Activated CD4-positive, alpha-beta T cell treated with anti-CD3 and anti-CD28 coated beads, Interleukin-2, amount 50 U/mL, for 48 hours (primary cell): ENCODE measurements at regions not wholly inside any gene's neighbourhood (a gene's known extent, or its start where the extent isn't known, plus 50 kb on each side); places are given as distances from the start of the nearest gene placed in this dataset.
"Not testable (repeated sequence)": the region's sequence is repeated elsewhere in the genome, so short reads cannot be mapped to it uniquely, and the experiment has no call there.

Experiments
- DNase-seq, 2 experiments: peaks; one replicate each; pipeline ENCODE4 v3.0.0-alpha.2; 2020

DNA sequence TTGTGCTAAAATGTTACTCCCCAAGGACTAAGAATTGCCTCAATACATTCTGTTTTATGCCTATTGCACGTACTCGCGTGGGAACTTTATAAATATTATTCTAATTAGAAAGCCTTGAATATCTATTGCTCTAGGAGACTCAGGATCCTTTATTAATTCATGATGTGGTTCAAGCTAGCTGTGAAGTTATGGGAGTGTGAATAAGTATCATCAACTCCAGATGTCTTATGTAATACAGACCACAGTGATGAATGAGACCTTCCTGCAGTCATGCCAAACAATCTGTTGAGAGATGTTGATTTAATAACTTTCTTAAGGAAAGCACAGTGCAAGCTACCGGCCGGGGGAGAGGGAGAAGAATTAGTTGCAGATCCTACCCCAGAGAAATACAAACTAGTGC is 519.2 kb upstream of the ZP4 start:
- DNase-seq: no peak

DNA sequence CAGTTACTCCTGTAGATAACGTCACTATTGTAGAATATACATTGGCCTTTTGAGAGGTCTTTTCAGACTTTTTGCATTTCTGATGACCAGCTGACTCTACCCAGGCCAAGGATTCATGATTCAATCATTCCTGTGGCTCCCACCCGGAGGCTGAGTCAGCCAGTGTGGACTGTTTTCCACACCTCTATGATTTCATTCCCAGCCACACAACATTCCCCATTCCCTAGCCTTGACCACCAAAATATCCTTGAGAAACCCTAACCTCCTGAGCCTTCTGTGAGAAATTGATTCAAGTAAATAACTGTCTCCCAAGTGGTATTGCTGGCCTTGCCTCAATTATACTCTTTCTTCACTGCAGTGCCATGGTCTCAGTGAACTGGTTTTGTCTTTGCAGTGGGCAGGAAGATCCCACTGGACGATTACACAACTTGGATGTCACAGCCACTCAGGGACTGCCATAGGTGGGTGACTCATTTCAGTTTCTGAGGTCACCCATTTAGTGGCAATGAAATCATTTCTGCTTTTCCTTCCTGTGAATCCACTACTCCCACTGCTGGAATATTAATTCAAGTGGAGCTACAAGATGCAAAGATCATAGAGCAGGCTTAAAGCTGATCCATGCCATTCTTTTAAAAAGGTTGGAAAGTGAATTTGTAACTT is 518.6 kb upstream of the ZP4 start:
- DNase-seq: no peak

DNA sequence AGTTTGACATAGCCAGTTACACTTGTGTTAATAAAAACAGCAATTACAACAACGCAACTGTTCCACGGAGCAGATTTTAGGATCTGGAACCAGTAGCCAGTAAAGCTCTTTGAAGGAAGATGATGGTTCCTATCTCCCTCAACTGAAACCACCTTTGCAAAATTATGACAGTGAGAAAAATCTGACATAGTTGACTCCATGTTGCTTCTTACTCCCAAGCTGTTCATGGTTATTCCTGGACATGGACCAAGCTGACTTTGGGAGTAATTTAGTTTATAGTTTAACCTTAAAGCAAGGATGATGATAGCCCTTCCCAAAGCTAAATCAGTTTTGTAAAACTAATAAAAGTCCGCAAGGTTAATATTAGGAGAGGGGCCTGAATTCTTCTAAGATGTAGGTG is 518.0 kb upstream of the ZP4 start:
- no peak for DNase-seq

DNA sequence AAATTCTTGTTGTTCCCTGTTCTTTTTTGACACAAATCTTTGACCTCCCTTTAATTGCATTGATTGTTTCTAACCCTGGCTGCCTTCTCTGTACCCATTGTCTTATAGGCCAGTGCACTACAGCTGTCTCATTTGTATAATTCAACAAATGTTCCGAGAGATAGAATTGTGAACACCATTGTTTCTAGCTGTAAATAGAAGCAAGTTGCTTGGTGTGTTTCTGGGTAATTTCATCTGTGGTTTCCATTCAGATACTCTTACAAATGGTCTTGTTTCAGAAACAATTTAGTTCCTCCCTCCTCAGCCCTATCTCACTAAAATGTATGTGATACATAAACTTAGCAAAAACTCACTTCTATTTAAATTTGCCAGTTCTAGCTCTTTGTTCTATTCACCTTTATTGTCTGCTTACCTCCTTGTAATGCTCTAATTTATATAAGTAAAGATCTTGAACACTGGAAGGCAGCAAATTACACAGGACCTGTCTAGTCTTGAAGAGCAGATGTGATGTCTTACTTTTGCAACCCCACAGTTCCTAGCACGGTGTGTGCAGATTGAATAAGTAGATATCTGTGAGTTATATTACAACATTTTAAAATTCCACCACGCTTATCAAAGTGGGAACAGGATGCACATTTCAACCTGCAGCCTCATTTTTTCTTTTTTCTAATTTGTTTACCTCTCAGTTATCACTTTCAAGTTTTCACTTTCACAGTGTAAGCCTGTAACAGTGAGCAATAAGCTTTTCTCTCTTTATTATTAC is 515.6 kb upstream of the ZP4 start:
- no peak for DNase-seq

DNA sequence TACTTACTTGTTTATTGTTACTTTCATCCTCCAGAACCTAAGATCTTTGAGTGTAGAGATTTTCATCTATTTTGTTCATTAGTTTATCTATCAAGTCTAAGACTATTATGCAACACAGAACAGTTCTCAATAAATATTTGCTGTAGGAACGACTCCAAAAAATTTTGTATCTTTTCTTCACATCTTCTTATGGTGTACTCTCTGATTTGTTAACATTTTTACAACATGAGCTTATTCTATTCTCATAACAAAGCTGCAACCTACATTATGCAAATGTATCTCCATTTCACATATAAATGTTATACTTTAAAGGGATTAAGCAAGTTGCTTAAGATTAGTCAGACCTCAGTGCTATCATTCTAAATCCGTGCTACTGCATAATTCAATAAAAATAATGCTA is 514.2 kb upstream of the ZP4 start:
- no peak for DNase-seq

- DNase-seq: no peak
Observed at GRCh38 chr1:238404481-238404880, 513.8 kb upstream of the ZP4 start.

GRCh38 chr1:238401144-238401543 is 510.4 kb upstream of the ZP4 start:
- no peak for DNase-seq

- DNase-seq: no peak
Observed at GRCh38 chr1:238399558-238399957, 508.8 kb upstream of the ZP4 start.

DNA sequence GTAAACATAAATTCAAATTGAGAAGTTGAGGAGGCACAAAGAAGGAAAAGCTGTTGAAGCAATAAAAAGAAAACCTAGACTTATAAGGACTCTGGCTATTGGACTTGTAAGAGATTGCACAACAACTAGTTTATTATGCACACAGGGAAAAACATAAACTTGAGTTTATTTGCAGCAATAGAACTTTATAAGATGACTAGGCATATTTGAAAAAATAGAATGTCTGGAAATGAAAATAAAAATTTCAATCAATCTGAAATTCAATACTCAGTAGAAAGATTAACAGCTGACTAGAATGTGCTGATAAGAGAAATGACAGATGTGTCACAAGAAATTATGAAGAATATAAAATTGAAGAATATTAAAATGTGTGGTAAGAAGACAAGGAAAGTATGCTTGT is 505.4 kb upstream of the ZP4 start:
- no peak for DNase-seq

DNA sequence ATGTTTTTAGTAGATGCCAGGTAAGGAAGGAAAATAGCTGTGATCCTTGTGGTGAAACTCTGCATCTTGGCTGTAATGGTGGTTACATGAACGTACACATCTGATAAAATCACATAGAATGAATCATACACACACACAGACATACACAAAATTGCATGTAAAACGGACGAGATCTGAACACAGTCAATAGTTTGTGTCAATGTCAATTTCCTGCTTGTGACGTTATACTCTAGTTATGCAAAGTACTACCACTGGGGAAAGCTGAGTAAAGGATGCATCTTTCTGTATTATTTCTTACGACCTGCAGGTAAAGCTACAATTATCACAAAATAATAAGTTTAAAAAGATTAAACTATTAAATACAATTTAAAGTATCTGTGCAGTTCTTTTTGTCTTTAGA is 493.7 kb upstream of the ZP4 start:
- DNase-seq: no peak

DNA sequence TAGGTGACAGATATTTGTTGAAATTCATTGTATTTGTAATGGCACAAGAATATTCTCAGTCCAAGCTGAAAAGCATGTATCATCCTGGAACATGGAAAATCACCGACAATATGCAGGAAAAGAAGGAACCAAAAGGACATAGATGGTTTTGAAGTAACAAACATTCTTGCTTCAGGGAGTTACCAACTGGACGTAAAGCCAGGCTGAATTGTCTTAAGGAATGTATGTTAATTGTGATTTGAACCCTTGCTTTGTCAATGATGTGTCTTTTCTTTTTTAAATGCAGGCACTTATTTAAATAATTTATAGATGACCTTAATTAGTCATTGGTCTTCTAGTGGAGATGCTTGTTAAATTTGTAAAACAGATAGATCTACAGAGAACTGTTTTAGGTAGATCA is 489.4 kb upstream of the ZP4 start:
- DNase-seq: no peak

GRCh38 chr1:238379446-238379845 is 488.7 kb upstream of the ZP4 start:
- not testable (repeated sequence) for DNase-seq

- DNase-seq: no peak
Observed at GRCh38 chr1:238377280-238377919, 486.7 kb upstream of the ZP4 start.

- DNase-seq: no peak
Observed at GRCh38 chr1:238370599-238370998, 479.9 kb upstream of the ZP4 start.

- DNase-seq: no peak
Observed at GRCh38 chr1:238364214-238364892, 473.6 kb upstream of the ZP4 start.

DNA sequence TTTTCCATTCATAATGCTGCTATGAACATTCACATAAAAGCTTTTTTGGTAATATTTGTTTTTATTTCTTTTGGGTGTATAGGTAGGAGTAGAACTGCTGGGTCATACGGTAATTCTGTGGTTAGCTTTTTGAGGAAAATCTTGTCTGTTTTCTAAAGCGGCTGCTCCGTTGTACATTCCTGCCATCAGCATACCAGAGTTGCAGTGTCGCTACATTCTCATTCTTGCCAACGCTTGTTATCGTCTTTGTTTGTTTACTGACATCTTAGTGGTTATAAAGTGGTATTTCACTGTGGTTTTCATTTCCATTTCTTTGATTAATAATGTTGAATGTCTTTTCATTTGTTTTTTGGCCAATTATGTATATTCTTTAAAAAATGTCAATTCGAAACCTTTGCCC is 469.8 kb upstream of the ZP4 start:
- DNase-seq: no peak

DNA sequence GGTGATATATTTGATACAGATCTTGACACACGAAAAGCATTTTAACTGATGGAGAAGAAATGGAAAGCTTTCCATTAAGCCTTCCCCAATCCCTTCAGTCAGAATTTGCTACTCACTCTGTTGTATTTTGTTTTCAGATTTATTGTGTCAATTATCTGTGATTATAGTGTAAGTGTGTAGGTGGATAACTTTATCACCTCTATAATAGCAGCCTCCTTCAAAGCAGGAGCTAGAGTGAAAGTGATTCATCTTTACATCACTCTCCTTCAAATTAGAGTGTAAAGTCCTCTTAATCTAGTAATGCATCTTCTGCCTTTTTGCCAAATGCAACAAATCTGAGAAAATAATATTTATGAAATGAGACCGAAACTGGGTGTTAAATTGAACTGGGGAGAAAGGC is 459.7 kb upstream of the ZP4 start:
- DNase-seq: no peak

DNA sequence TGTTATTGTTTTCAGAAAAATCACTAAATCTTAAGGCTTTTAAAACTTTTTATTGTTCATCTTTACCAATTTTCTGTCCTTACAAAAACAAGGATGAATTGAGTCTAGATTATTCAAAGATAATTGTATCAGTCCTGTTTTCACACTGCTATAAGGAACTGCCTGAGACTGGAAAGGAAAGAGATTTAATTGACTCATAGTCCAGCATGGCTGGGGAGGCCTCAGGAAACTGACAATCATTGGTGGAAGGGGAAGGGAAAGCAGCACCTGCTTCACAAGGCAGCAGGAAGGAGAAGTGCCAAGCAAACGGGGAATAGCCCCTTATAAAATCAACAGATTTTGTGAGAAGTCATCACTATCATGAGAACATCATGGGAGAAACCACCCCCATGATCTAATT is 455.6 kb upstream of the ZP4 start:
- no peak for DNase-seq

DNA sequence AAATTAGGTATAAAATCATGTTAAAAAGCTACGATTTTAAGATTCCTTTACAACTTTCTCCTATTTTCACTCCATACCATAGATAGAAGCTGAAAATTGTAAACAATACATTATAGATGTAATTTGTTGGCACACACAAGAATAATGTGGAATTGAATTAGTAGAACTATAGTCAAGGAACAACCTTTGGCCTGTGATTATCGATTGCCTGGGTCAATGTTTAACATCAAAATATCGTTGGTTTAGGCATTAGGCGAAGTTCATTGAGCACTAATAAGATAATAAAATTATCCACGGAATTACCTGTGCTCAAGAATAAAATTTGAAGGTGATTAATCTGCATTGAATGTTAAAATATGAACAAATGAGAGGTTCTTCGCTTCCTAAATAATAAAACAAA is 455.1 kb upstream of the ZP4 start:
- no peak for DNase-seq

GRCh38 chr1:238343852-238344251 is 453.1 kb upstream of the ZP4 start:
- DNase-seq: no peak

- no peak for DNase-seq
Observed at GRCh38 chr1:238341395-238341794, 450.7 kb upstream of the ZP4 start.

GRCh38 chr1:238340989-238341388 is 450.3 kb upstream of the ZP4 start:
- DNase-seq: no peak

DNA sequence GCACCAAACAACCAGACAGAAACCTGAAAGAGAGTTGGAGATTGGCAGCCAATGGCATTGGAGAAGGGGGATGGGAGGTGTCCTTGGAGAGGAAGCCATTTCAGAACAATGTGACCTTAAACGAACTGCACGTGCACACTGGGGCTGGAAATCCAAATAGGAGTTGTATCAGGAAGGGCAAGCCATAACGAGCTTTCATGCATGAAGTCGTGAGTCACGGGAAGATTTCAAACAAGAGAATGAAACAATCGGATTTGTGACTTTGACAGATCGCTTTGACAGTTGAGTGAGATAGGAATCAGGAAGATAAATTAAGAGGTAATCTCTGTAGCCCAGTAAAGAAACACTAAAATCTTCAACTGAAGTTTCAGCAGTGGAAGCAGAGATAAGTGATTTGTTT is 445.8 kb upstream of the ZP4 start:
- DNase-seq: no peak

DNA sequence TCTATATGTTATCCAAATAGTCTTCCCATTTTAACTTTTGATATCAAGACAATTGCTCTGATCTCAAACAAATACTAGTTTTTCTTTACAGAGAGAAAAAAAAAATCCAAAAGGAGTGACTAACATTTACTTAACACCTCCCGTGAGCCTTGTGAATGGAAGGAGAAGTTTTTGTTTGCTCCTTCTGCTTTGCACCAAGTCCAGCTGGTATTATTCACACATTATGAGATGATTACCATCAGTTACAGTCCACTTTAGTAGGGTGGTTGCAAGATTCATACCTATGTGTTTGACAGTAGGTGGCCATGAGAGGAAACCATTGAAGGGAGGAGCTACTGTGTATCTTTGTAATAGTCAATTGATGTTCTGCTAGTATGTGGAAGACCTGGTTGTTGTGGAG is 443.4 kb upstream of the ZP4 start:
- DNase-seq: no peak
